22Rv1 (cell line): ENCODE measurements at regions not wholly inside any gene's neighbourhood (a gene's known extent, or its start where the extent isn't known, plus 50 kb on each side); places are given as distances from the start of the nearest gene placed in this dataset.

Experiments
- CTCF ChIP-seq: fragments of 450-650 bp; IDR thresholded peaks from 2 replicates; pipeline ENCODE4 v1.5.1; 2017; ENCODE audit warnings: mild to moderate bottlenecking
- ZFX ChIP-seq: fragments of 450-650 bp; IDR thresholded peaks from 2 replicates; pipeline ENCODE4 v1.6.1; 2017; ENCODE audit warnings: antibody characterized with exemption, borderline replicate concordance

- no peak for TF ChIP-seq CTCF
- TF ChIP-seq ZFX = no peak
Measured at GRCh38 chr4:20317424-20317985, 65.8 kb downstream of the SLIT2 start.
